K562 (cell line): ENCODE measurements at regions not wholly inside any gene's neighbourhood (a gene's known extent, or its start where the extent isn't known, plus 50 kb on each side); places are given as distances from the start of the nearest gene placed in this dataset.

ENCODE experiments used
- ATAC-seq: fragments of 200-7000 bp; cut with Tn5 transposase; 3 replicates; pipeline ENCODE4 v1.9.1; 2020; ENCODE audit warnings: moderate library complexity
- BruUV-seq: library from RNA; stranded (reverse); fragments of 400-500 nt; replicated peaks from 2 replicates; lab custom pipeline; 2021; lab: Mats Ljungman, UMichigan
- CTCF ChIA-PET: fragments of 300-600 bp; formaldehyde crosslinking; extraction: SDS; loops from one replicate; lab custom pipeline; 2021; ENCODE audit warnings: low intra/inter-chr PET ratio; lab: Yijun Ruan, JAX
- POLR2A ChIA-PET: fragments of 300-600, 350-650 bp; sonication (Branson Sonifier 250); formaldehyde crosslinking; extraction: SDS; loops from one replicate; lab custom pipeline; 2021; ENCODE audit warnings: antibody characterized with exemption, inconsistent platforms; lab: Yijun Ruan, JAX
- DNase-seq, 4 experiments: peaks; one replicate each; pipeline versions ENCODE4 v3.0.0 to v3.0.0-alpha.2; 2011 to 2018; ENCODE audit warnings: low spot score in 3 of 4, mixed read lengths in 3 of 4; ENCODE audit errors: extremely low read depth in 1 of 4
- FAIRE-seq: peaks from 2 replicates; lab custom pipeline; 2011; peaks lifted over from hg19 to GRCh38; lab: Jason Lieb, UNC
- H2AFZ ChIP-seq: 2 replicates; pipeline ENCODE4 v1.6.0; 2011; ENCODE audit warnings: low read depth, low read length, control low read depth, inconsistent platforms
- H3K27ac ChIP-seq: fragments of 200-600 bp; 3 replicates; pipeline ENCODE4 v1.8.0; 2011; ENCODE audit warnings: low read depth, mild to moderate bottlenecking, control low read depth, inconsistent platforms, low read length, moderate library complexity, mixed read lengths; ENCODE audit errors: extremely low read depth
- H3K27me3 ChIP-seq, 2 experiments: fragments of 300-600 bp in 1 of 2; 2 replicates in 1 of 2; 3 replicates in 1 of 2; pipeline versions ENCODE4 v1.6.0 to v1.8.0; 2011; ENCODE audit warnings: inconsistent platforms in 2 of 2, low read length in 2 of 2, mild to moderate bottlenecking in 1 of 2, mixed read lengths in 1 of 2, moderate library complexity in 1 of 2; ENCODE audit not compliant: control insufficient read depth in 2 of 2, insufficient read depth in 2 of 2
- H3K36me3 ChIP-seq: fragments of 300-600 bp; 3 replicates; pipeline ENCODE4 v1.8.0; 2011; ENCODE audit warnings: mild to moderate bottlenecking, low read length, inconsistent platforms; ENCODE audit not compliant: control insufficient read depth, insufficient read depth
- H3K4me1 ChIP-seq, 2 experiments: fragments of 200-600 bp in 1 of 2; replicated peaks in 1 of 2; 2 replicates in 1 of 2; 3 replicates in 1 of 2; pipeline versions ENCODE4 v1.5.1 to v1.8.0; 2011; ENCODE audit warnings: inconsistent platforms in 2 of 2, low read length in 2 of 2, mild to moderate bottlenecking in 1 of 2, mixed read lengths in 1 of 2, moderate library complexity in 1 of 2; ENCODE audit not compliant: control insufficient read depth in 2 of 2, insufficient read depth in 2 of 2
- H3K4me2 ChIP-seq: 2 replicates; pipeline ENCODE4 v1.6.1; 2011; ENCODE audit warnings: low read length, control low read depth, inconsistent platforms, mixed read lengths; ENCODE audit not compliant: insufficient read depth
- H3K4me3 ChIP-seq: fragments of 200-600 bp; sonication (generic), shearing (Covaris generic); 2 replicates; pipeline ENCODE4 v1.5.1; 2016; ENCODE audit warnings: control low read depth, inconsistent platforms
- H3K79me2 ChIP-seq: fragments of 200-600 bp; 3 replicates; pipeline ENCODE4 v1.8.0; 2011; ENCODE audit warnings: low read length, inconsistent platforms; ENCODE audit not compliant: control insufficient read depth, insufficient read depth
- H3K9ac ChIP-seq, 2 experiments: 2 replicates each; pipeline versions ENCODE4 v1.6.0 to v1.6.1; 2011; ENCODE audit warnings: low read depth in 2 of 2, low read length in 2 of 2, control low read depth in 1 of 2, inconsistent platforms in 1 of 2, mild to moderate bottlenecking in 1 of 2, mixed read lengths in 1 of 2; ENCODE audit not compliant: insufficient read depth in 1 of 2
- H3K9me1 ChIP-seq: one replicate; pipeline ENCODE4 v1.6.0; 2011; ENCODE audit warnings: inconsistent platforms, mild to moderate bottlenecking, low read length, moderate library complexity; ENCODE audit not compliant: control insufficient read depth, insufficient read depth
- H3K9me3 ChIP-seq: replicated peaks from 2 replicates; pipeline ENCODE4 v1.5.1; 2011; ENCODE audit warnings: low read depth, low read length, inconsistent platforms; ENCODE audit not compliant: control insufficient read depth, insufficient read depth
- H4K20me1 ChIP-seq: replicated peaks from 2 replicates; pipeline ENCODE4 v1.6.1; 2011; ENCODE audit warnings: low read length, inconsistent platforms, mixed read lengths; ENCODE audit not compliant: control insufficient read depth, insufficient read depth
- CHD4 ChIP-seq: fragments of 200-600 bp; sonication (generic); IDR thresholded peaks from 3 replicates; pipeline ENCODE4 v1.6.1; 2012; ENCODE audit warnings: low read depth, mild to moderate bottlenecking, mixed read lengths, low read length, inconsistent platforms; ENCODE audit not compliant: insufficient read depth, insufficient replicate concordance, poor library complexity, severe bottlenecking
- STAT5A ChIP-seq: IDR thresholded peaks from 2 replicates; pipeline ENCODE4 v1.6.1; 2012; ENCODE audit warnings: low read length, inconsistent platforms, borderline replicate concordance
- ZC3H11A ChIP-seq: IDR thresholded peaks from 2 replicates; pipeline ENCODE4 v1.6.1; 2012; ENCODE audit warnings: low read depth, low read length, improper control_type of control experiment
- ZFP30 ChIP-seq: fragments of 250-450 bp; sonication (Bioruptor Pico); IDR thresholded peaks from 2 replicates; pipeline ENCODE4 v1.8.0; 2022; ENCODE audit warnings: moderate library complexity, mild to moderate bottlenecking, inconsistent platforms, borderline replicate concordance
- ZNF146 ChIP-seq: IDR thresholded peaks from one replicate; pipeline ENCODE4 v1.6.1; 2018; ENCODE audit warnings: missing compliant biosample characterization; ENCODE audit not compliant: unreplicated experiment
- ZNF695 ChIP-seq: fragments of 450-650 bp; formaldehyde crosslinking; IDR thresholded peaks from 2 replicates; pipeline ENCODE4 v1.4.0; 2020; ENCODE audit warnings: mild to moderate bottlenecking, moderate library complexity
- WGBS: fragments of 100-300 bp; shearing (Covaris generic); methylation state at CpG from one replicate; pipeline ENCODE4 v1.1.6; 2016; ENCODE audit warnings: low coverage, mixed read lengths; ENCODE audit not compliant: insufficient coverage; ENCODE audit errors: missing lambda C conversion rate; 5-methylcytosine and 5-hydroxymethylcytosine counted together
- in situ Hi-C: fragments of 300-500 bp; cut with MboI; formaldehyde crosslinking; loops from 4 replicates; pipeline ENCODE4 v1.15.0; 2018; ENCODE audit warnings: inconsistent platforms, mixed read lengths
- intact Hi-C: fragments of 100-400 bp; cut with micrococcal nuclease; formaldehyde crosslinking; loops from 2 replicates; pipeline ENCODE4 v1.14.2; 2022

DNA sequence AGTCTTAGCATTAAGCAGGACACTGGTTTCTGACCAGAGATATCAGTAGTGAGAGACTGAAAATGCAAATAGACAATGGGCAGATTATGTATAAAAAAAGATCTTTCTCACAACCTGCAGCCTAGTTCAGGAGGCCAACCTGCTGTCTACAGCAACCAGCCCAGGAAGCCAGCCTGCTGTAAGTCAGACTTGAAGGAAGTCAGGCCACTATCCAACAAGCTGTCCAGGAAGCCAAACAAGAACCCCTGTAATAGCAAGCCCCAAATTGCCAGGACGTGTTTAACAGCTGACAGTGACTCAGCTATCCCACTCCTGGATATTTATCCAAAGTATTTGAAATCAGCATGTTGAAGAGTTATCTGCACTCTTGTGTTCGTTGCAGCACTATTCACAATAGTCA, 121.8 kb upstream of the SPIN1 start:
- Histone ChIP-seq H3K4me2 (no peak overlapping the region), H4K20me1 (no peaks in the 10 kb centered on the region), H3K9ac (no peak overlapping the region), H3K9me3 (no peaks in the 10 kb centered on the region), H3K4me3 (no peak overlapping the region), H3K27me3 (peaks cover 0 to 4% of the 10 kb centered on the region in 2 experiments; a peak in 2 of 5 replicates), H2AFZ (no peak overlapping the region), H3K79me2 (no peaks in the 10 kb centered on the region), H3K27ac (no peak overlapping the region), H3K9me1 (no peaks in the 10 kb centered on the region), H3K4me1 (no peaks in the 10 kb centered on the region), H3K36me3 (no peaks in the 10 kb centered on the region)
- no peak for TF ChIP-seq ZC3H11A
- no peak for TF ChIP-seq ZNF695 (CRISPR knock-in tag)
- TF ChIP-seq ZNF146 = no peak
- TF ChIP-seq ZFP30 (CRISPR knock-in tag) = no peak
- no peak for TF ChIP-seq CHD4
- POLR2A ChIA-PET = no interaction called here
- FAIRE-seq (no peak), ATAC-seq (no peak), DNase-seq (no peak)
- in situ Hi-C loops = no loop called here
- intact Hi-C loops = no loop called here
- WGBS = 4% methylated on average over 2 of the region's 2 CpGs
- BruUV-seq = no TSS peak
- CTCF ChIA-PET = no interaction called here

DNA sequence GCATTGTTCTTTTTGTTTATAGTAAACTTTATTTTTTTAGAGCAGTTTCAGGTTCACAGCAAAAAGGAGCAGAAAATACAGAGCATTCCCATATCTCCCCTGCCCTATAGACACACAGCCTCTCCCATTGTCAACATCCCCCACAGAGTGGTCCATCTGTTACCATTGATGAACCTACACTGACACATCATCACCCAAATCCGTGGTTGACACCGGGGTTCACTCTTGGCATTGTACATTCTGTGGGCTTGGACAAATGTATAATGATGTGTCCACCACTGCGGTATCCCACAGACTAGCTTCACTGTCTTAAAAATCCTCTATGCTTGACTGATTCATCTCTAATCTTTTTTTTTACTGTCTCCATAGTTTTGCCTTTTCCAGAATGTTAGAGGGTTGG, 120.7 kb upstream of the SPATA31C2 start:
- Histone ChIP-seq H3K4me3 (no peak overlapping the region), H3K9me1 (no peaks in the 10 kb centered on the region), H3K9me3 (no peaks in the 10 kb centered on the region), H3K4me2 (no peak overlapping the region), H4K20me1 (no peaks in the 10 kb centered on the region), H3K27ac (no peak overlapping the region), H3K36me3 (no peaks in the 10 kb centered on the region), H3K4me1 (no peaks in the 10 kb centered on the region), H3K27me3 (peaks cover 0 to 14% of the 10 kb centered on the region in 2 experiments; a peak in 2 of 5 replicates), H3K9ac (no peak overlapping the region), H2AFZ (no peak overlapping the region), H3K79me2 (no peaks in the 10 kb centered on the region)
- DNase-seq (no peak), FAIRE-seq (no peak), ATAC-seq (no peak)
- in situ Hi-C loops (no loop called here), intact Hi-C loops (no loop called here)
- POLR2A ChIA-PET = no interaction called here
- WGBS = 0% methylated on average over 3 of the region's 3 CpGs
- TF ChIP-seq STAT5A = no peak
- BruUV-seq = no TSS peak
- CTCF ChIA-PET = no interaction called here
